Prostate gland (tissue), 2 donors: ENCODE measurements at regions not wholly inside any gene's neighbourhood (a gene's known extent, or its start where the extent isn't known, plus 50 kb on each side); places are given as distances from the start of the nearest gene placed in this dataset.

Source experiments
- POLR2A ChIP-seq: fragments of 450-650 bp; IDR thresholded peaks from one replicate; pipeline ENCODE4 v1.6.1; 2016; ENCODE audit warnings: antibody characterized with exemption, mild to moderate bottlenecking
- POLR2AphosphoS5 ChIP-seq: sonication (generic); formaldehyde crosslinking; IDR thresholded peaks from one replicate; pipeline ENCODE4 v1.6.1; 2017; ENCODE audit warnings: antibody characterized with exemption
- TF ChIP-seq, protein P1 (sequence below), 4 experiments: fragments of 200-600 bp in 2 of 4; fragments of 450-650 bp in 2 of 4; sonication (generic) in 2 of 4; IDR thresholded peaks; 1 replicate in 3 of 4; 2 replicates in 1 of 4; pipeline ENCODE4 v1.5.1; 2016 to 2019; ENCODE audit warnings: antibody characterized with exemption in 4 of 4, mild to moderate bottlenecking in 2 of 4, moderate library complexity in 2 of 4

DNA sequence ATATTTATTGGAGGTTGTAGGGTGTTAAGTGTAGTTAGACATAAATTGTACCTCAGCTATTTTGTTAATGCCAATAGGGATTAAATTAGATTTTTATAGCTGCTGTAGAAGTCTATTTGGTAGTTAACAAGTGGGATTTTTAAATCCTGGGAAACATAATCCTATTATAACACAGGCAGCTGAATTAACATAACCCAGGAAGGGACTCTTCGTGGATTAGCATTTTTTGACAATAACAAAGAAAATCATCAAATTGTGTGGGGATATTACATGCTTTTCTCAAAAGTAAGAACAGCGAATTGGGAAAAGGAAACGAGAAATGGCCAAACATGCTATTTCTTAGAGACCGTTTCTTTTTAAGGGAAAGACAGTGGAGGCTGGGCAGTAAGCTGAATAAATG is 172.8 kb downstream of the ZIC5 start:
- TF ChIP-seq POLR2AphosphoS5 (no peak), POLR2A (no peak)
- TF ChIP-seq, protein P1, sequence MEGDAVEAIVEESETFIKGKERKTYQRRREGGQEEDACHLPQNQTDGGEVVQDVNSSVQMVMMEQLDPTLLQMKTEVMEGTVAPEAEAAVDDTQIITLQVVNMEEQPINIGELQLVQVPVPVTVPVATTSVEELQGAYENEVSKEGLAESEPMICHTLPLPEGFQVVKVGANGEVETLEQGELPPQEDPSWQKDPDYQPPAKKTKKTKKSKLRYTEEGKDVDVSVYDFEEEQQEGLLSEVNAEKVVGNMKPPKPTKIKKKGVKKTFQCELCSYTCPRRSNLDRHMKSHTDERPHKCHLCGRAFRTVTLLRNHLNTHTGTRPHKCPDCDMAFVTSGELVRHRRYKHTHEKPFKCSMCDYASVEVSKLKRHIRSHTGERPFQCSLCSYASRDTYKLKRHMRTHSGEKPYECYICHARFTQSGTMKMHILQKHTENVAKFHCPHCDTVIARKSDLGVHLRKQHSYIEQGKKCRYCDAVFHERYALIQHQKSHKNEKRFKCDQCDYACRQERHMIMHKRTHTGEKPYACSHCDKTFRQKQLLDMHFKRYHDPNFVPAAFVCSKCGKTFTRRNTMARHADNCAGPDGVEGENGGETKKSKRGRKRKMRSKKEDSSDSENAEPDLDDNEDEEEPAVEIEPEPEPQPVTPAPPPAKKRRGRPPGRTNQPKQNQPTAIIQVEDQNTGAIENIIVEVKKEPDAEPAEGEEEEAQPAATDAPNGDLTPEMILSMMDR (IDR thresholded peaks at IDR 0.05) = no peak
